Liver (tissue), 8 donors: ENCODE measurements at regions not wholly inside any gene's neighbourhood (a gene's known extent, or its start where the extent isn't known, plus 50 kb on each side); places are given as distances from the start of the nearest gene placed in this dataset.

ENCODE experiments used
- DNase-seq: peaks from one replicate; pipeline ENCODE4 v3.0.0-alpha.2; 2017; ENCODE audit warnings: low spot score
- H3K27ac ChIP-seq, 2 donors: one replicate each; pipeline ENCODE4 v1.7.0; 2013; ENCODE audit warnings: inconsistent platforms in 2 of 2, low read length in 2 of 2, control low read depth in 1 of 2, low read depth in 1 of 2, mild to moderate bottlenecking in 1 of 2
- H3K27me3 ChIP-seq, 4 donors: one replicate each; pipeline versions ENCODE4 v1.6.1 to v1.7.0; 2013; ENCODE audit warnings: low read length in 3 of 4, inconsistent platforms in 1 of 4, mild to moderate bottlenecking in 1 of 4, moderate library complexity in 1 of 4; ENCODE audit not compliant: control insufficient read depth in 4 of 4, insufficient read depth in 4 of 4
- H3K36me3 ChIP-seq, 4 donors: one replicate each; pipeline versions ENCODE4 v1.6.1 to v1.7.0; 2013; ENCODE audit warnings: low read length in 3 of 4, mild to moderate bottlenecking in 3 of 4, low read depth in 1 of 4, moderate library complexity in 1 of 4; ENCODE audit not compliant: control insufficient read depth in 4 of 4, insufficient read depth in 3 of 4
- H3K4me1 ChIP-seq, 4 donors: one replicate each; pipeline versions ENCODE4 v1.6.1 to v1.7.0; 2013; ENCODE audit warnings: low read length in 3 of 4, mild to moderate bottlenecking in 3 of 4, moderate library complexity in 1 of 4; ENCODE audit not compliant: control insufficient read depth in 4 of 4, insufficient read depth in 4 of 4
- H3K4me3 ChIP-seq, 3 donors: one replicate each; pipeline versions ENCODE4 v1.6.1 to v1.7.0; 2013; ENCODE audit warnings: low read length in 3 of 3, control low read depth in 1 of 3, low read depth in 1 of 3, mild to moderate bottlenecking in 1 of 3
- H3K9ac ChIP-seq, 2 donors: one replicate each; pipeline ENCODE4 v1.7.0; 2013; ENCODE audit warnings: low read length in 2 of 2, mild to moderate bottlenecking in 2 of 2, moderate library complexity in 2 of 2, control low read depth in 1 of 2, low read depth in 1 of 2
- H3K9me3 ChIP-seq, 4 donors: one replicate each; pipeline versions ENCODE4 v1.6.1 to v1.7.0; 2013; ENCODE audit warnings: low read length in 3 of 4; ENCODE audit not compliant: control insufficient read depth in 4 of 4
- ATF3 ChIP-seq: IDR thresholded peaks from 2 replicates; pipeline ENCODE4 v1.6.1; 2016; ENCODE audit warnings: antibody characterized with exemption
- CTCF ChIP-seq: fragments of 150-350 bp; IDR thresholded peaks from 2 replicates; pipeline ENCODE4 v1.5.1; 2017; ENCODE audit warnings: improper control_type of control experiment, low read depth, low read length; ENCODE audit not compliant: missing input control
- EGR1 ChIP-seq, 2 donors: IDR thresholded peaks; 2 replicates each; pipeline ENCODE4 v1.6.1; 2016 to 2018; ENCODE audit warnings: antibody characterized with exemption in 2 of 2, low read depth in 2 of 2
- FOXA1 ChIP-seq: IDR thresholded peaks from 2 replicates; pipeline ENCODE4 v1.6.1; 2016; ENCODE audit warnings: antibody characterized with exemption
- FOXA2 ChIP-seq: IDR thresholded peaks from 2 replicates; pipeline ENCODE4 v1.6.1; 2016; ENCODE audit warnings: antibody characterized with exemption
- GABPA ChIP-seq, 2 donors: IDR thresholded peaks in 1 of 2; conservative IDR thresholded peaks in 1 of 2; 2 replicates each; pipeline ENCODE4 v1.6.1; 2016; ENCODE audit warnings: antibody characterized with exemption in 2 of 2, mild to moderate bottlenecking in 1 of 2, moderate library complexity in 1 of 2
- HNF4A ChIP-seq, 2 donors: conservative IDR thresholded peaks; 2 replicates each; pipeline ENCODE4 v1.6.1; 2016; ENCODE audit warnings: antibody characterized with exemption in 2 of 2, mild to moderate bottlenecking in 2 of 2
- HNF4G ChIP-seq: IDR thresholded peaks from 2 replicates; pipeline ENCODE4 v1.6.1; 2016; ENCODE audit warnings: antibody characterized with exemption
- JUND ChIP-seq, 2 donors: IDR thresholded peaks; 2 replicates each; pipeline ENCODE4 v1.6.1; 2016; ENCODE audit warnings: antibody characterized with exemption in 2 of 2
- MAX ChIP-seq: IDR thresholded peaks from 2 replicates; pipeline ENCODE4 v1.6.1; 2016; ENCODE audit warnings: antibody characterized with exemption
- NR2F2 ChIP-seq: IDR thresholded peaks from 2 replicates; pipeline ENCODE4 v1.6.1; 2016; ENCODE audit warnings: antibody characterized with exemption
- RAD21 ChIP-seq, 2 donors: IDR thresholded peaks; 2 replicates each; pipeline ENCODE4 v1.6.1; 2016; ENCODE audit warnings: antibody characterized with exemption in 2 of 2, mild to moderate bottlenecking in 2 of 2
- REST ChIP-seq: IDR thresholded peaks from 2 replicates; pipeline ENCODE4 v1.6.1; 2016; ENCODE audit warnings: antibody characterized with exemption, mild to moderate bottlenecking
- RXRA ChIP-seq, 2 donors: IDR thresholded peaks; 2 replicates each; pipeline ENCODE4 v1.6.1; 2017 to 2018; ENCODE audit warnings: antibody characterized with exemption in 2 of 2, mild to moderate bottlenecking in 1 of 2
- SP1 ChIP-seq: IDR thresholded peaks from 2 replicates; pipeline ENCODE4 v1.6.1; 2018; ENCODE audit warnings: antibody characterized with exemption, mild to moderate bottlenecking
- TAF1 ChIP-seq: conservative IDR thresholded peaks from 2 replicates; pipeline ENCODE4 v1.6.1; 2016; ENCODE audit warnings: antibody characterized with exemption, mild to moderate bottlenecking
- YY1 ChIP-seq: IDR thresholded peaks from 2 replicates; pipeline ENCODE4 v1.6.1; 2016; ENCODE audit warnings: antibody characterized with exemption, mild to moderate bottlenecking
- ZBTB33 ChIP-seq: IDR thresholded peaks from 2 replicates; pipeline ENCODE4 v1.6.1; 2016; ENCODE audit warnings: antibody characterized with exemption
- WGBS: extraction: QIAGEN DNeasy Blood & Tissue Kit; methylation state at CpG from one replicate; pipeline ENCODE4 v1.1.7; 2013; 5-methylcytosine and 5-hydroxymethylcytosine counted together
- donor health status: healthy.
- donor health status: healthy.
- donor health status: healthy.
- donor health status: healthy.
- donor health status: healthy.

GRCh38 chr10:84065804-84066601 is 73.3 kb upstream of the GHITM start:
- no peaks in the 10 kb centered on the region for H3K27me3 ChIP-seq
- no peaks in the 10 kb centered on the region for H3K9me3 ChIP-seq
- H3K4me3 ChIP-seq: no peak overlapping the region
- no peaks in the 10 kb centered on the region for H3K4me1 ChIP-seq
- H3K36me3 ChIP-seq: peaks cover 0 to 1% (median 0%) of the 10 kb centered on the region in 4 donors
- H3K9ac ChIP-seq: no peak overlapping the region
- no peak overlapping the region for H3K27ac ChIP-seq
- DNase-seq: no peak
- TF ChIP-seq ATF3 (no peak), RAD21 (IDR thresholded peaks at IDR 0.05) (no peak), HNF4A (conservative IDR thresholded peaks at IDR 0.05) (no peak), FOXA2 (no peak), SP1 (no peak), JUND (IDR thresholded peaks at IDR 0.05) (no peak), ZBTB33 (no peak), TAF1 (no peak)
- WGBS: 66% methylated on average over 8 of the region's 8 CpGs

GRCh38 chr10:84074521-84074920 is 64.8 kb upstream of the GHITM start:
- no peak for TF ChIP-seq TAF1
- TF ChIP-seq JUND (IDR thresholded peaks at IDR 0.05): no peak
- TF ChIP-seq RAD21 (IDR thresholded peaks at IDR 0.05): no peak
- TF ChIP-seq GABPA (IDR thresholded peaks at IDR 0.05 in 1 of 2, conservative IDR thresholded peaks at IDR 0.05 in 1 of 2): no peak
- no peak for TF ChIP-seq YY1
- no peak for TF ChIP-seq RXRA (IDR thresholded peaks at IDR 0.05)
- TF ChIP-seq MAX: no peak
- TF ChIP-seq FOXA2: no peak
- TF ChIP-seq NR2F2: no peak
- TF ChIP-seq SP1: no peak
- no peak for TF ChIP-seq CTCF
- no peak for TF ChIP-seq HNF4A (conservative IDR thresholded peaks at IDR 0.05)
- TF ChIP-seq ATF3: no peak
- no peak for TF ChIP-seq ZBTB33
- no peak for TF ChIP-seq HNF4G
- no peak for TF ChIP-seq EGR1 (IDR thresholded peaks at IDR 0.05; ENCODE audit: low read depth in 2 of 2)
- no peak for TF ChIP-seq FOXA1
- TF ChIP-seq REST: no peak
- H3K9ac ChIP-seq: no peak overlapping the region
- no peak for DNase-seq
- no peak overlapping the region for H3K4me3 ChIP-seq
- no peaks in the 10 kb centered on the region for H3K4me1 ChIP-seq
- no peak overlapping the region for H3K27ac ChIP-seq
- no peaks in the 10 kb centered on the region for H3K36me3 ChIP-seq
- 58% methylated on average over 3 of the region's 3 CpGs for WGBS
- H3K27me3 ChIP-seq: no peaks in the 10 kb centered on the region
- H3K9me3 ChIP-seq: no peaks in the 10 kb centered on the region
